Upper lobe of left lung (tissue), 6 donors: ENCODE measurements at regions not wholly inside any gene's neighbourhood (a gene's known extent, or its start where the extent isn't known, plus 50 kb on each side); places are given as distances from the start of the nearest gene placed in this dataset.
A peak's percentile ranks its signal among the peaks of the same experiment; 100 is the strongest.

ENCODE experiments used
- ATAC-seq, 2 donors: fragments of 200-7000 bp; cut with Tn5 transposase; one replicate each; pipeline ENCODE4 v1.9.1; 2022; ENCODE audit warnings: mild to moderate bottlenecking in 2 of 2, moderate library complexity in 2 of 2; ENCODE audit not compliant: low FRiP score in 2 of 2
- DNase-seq, 2 donors: peaks; one replicate each; pipeline ENCODE4 v3.0.0-alpha.2; 2019 to 2020
- H3K27ac ChIP-seq, 4 donors: fragments of 200-600 bp; sonication (generic); one replicate each; pipeline ENCODE4 v1.5.1; 2016 to 2019
- H3K27me3 ChIP-seq, 4 donors: fragments of 200-600 bp; sonication (generic); one replicate each; pipeline ENCODE4 v1.5.1; 2017 to 2019
- H3K36me3 ChIP-seq, 4 donors: fragments of 200-600 bp; sonication (generic); one replicate each; pipeline ENCODE4 v1.5.1; 2016 to 2019
- H3K4me1 ChIP-seq, 4 donors: fragments of 200-600 bp; sonication (generic); one replicate each; pipeline ENCODE4 v1.5.1; 2018 to 2019
- H3K4me3 ChIP-seq, 4 donors: fragments of 200-600 bp; sonication (generic); one replicate each; pipeline ENCODE4 v1.5.1; 2017 to 2019; ENCODE audit warnings: mild to moderate bottlenecking in 2 of 4, moderate library complexity in 1 of 4
- H3K9me3 ChIP-seq, 4 donors: fragments of 200-600 bp; sonication (generic); one replicate each; pipeline ENCODE4 v1.5.1; 2018 to 2019
- EP300 ChIP-seq, 4 donors: sonication (generic); formaldehyde crosslinking; IDR thresholded peaks; one replicate each; pipeline ENCODE4 v1.5.1; 2017; ENCODE audit warnings: antibody characterized with exemption in 4 of 4, control low read depth in 2 of 4
- POLR2A ChIP-seq, 4 donors: fragments of 450-650 bp; IDR thresholded peaks; one replicate each; pipeline ENCODE4 v1.5.1; 2016 to 2017; ENCODE audit warnings: antibody characterized with exemption in 4 of 4, mild to moderate bottlenecking in 2 of 4
- POLR2AphosphoS5 ChIP-seq, 2 donors: sonication (generic); formaldehyde crosslinking; IDR thresholded peaks; one replicate each; pipeline ENCODE4 v1.5.1; 2017; ENCODE audit warnings: antibody characterized with exemption in 2 of 2
- WGBS, 2 donors: methylation state at CpG; one replicate each; pipeline ENCODE4 v1.1.5; 2017 to 2018; 5-methylcytosine and 5-hydroxymethylcytosine counted together
- TF ChIP-seq, protein P1 (sequence below), 6 experiments: fragments of 450-650 bp in 4 of 6; fragments of 200-600 bp in 2 of 6; sonication (generic) in 2 of 6; IDR thresholded peaks; one replicate each; pipeline ENCODE4 v1.5.1; 2016 to 2019; ENCODE audit warnings: antibody characterized with exemption in 6 of 6
- donor health status: DM: no; HTN: no; CAD: no; lungs with moderate emphysema.
- donor health status: DM: no; HTN: yes; CAD: no; lungs with severe emphysema.

DNA sequence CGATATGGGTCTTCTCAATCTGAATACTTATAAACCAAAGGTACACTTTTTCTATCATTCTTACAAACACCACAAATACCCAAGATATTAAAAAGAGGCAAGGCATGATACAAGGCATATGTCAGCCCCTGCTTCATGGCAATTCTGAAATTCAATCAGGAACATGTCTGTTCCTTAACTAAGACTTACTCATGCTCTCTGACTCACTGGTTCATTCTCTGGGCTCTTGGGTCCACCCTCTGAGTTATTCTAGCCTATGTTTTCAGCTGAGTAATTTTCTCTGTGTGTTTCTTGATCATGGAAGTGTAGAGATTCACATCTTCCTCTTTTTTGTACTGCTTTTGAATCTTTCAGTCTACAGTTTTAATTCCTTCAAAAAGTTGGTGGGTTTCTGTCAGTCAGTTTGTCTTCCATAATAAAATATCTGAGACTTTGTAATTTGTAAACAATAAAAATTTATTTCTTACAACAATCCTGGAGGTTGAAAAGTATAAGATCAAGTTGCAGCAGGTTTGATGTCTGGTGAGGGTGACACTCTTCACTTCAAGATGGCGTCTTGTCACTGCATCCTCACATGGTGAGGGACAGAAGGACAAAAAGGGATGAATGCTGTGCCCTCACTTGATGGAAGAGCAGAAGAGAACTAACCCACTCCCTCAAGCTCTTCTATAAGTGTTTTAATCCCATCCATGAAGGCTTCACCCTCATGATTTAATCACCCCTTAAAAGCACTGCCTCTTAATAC, 211.7 kb downstream of the FAM76B start:
- 96 to 97% methylated on average over 2 of the region's 2 CpGs for WGBS, 2 donors
- peak in 1 of 2 donors; percentile 73 for ATAC-seq

DNA sequence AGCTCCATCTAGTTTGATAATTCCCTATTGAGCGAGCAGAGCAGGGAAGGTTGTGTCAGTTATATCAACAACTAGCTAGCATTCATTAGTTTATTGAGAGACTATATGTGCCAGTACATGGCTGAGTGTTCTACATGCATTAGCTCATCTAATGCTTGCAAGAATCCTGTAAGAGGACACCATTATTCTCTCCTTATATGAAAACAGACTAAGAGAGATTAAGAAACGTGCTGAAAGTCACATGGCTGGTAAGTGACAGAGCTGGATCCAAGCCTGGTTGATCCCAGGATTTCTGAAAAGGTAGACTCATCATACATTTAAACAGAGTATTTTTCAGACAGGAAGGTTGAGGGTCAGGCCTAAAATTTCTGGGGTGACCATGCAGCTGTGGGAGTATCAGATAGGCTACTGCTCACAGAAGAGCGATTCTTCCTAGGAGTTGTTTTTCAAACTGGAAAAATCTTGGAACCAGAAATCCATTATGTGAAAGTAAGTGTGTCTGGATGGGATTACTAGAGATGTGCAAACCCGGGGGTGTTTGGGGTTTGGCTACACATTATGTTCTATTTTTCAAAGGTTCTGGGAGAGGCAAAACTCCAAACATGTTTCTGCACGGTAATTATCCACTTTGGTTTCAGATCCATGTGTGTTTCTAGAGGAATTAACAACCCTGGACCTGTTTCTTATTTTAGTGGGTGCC, 213.3 kb downstream of the FAM76B start:
- no peak for DNase-seq
- WGBS, 2 donors, result 79 to 90% methylated on average over 5 of the region's 5 CpGs
- Histone ChIP-seq H3K27me3 (no peaks in the 10 kb centered on the region), H3K36me3 (no peaks in the 10 kb centered on the region), H3K4me3 (no peak overlapping the region), H3K27ac (no peak overlapping the region), H3K9me3 (no peaks in the 10 kb centered on the region), H3K4me1 (no peaks in the 10 kb centered on the region)
- TF ChIP-seq EP300 (IDR thresholded peaks at IDR 0.05) (no peak), POLR2A (IDR thresholded peaks at IDR 0.05) (no peak), POLR2AphosphoS5 (IDR thresholded peaks at IDR 0.05) (no peak)
- TF ChIP-seq, protein P1, sequence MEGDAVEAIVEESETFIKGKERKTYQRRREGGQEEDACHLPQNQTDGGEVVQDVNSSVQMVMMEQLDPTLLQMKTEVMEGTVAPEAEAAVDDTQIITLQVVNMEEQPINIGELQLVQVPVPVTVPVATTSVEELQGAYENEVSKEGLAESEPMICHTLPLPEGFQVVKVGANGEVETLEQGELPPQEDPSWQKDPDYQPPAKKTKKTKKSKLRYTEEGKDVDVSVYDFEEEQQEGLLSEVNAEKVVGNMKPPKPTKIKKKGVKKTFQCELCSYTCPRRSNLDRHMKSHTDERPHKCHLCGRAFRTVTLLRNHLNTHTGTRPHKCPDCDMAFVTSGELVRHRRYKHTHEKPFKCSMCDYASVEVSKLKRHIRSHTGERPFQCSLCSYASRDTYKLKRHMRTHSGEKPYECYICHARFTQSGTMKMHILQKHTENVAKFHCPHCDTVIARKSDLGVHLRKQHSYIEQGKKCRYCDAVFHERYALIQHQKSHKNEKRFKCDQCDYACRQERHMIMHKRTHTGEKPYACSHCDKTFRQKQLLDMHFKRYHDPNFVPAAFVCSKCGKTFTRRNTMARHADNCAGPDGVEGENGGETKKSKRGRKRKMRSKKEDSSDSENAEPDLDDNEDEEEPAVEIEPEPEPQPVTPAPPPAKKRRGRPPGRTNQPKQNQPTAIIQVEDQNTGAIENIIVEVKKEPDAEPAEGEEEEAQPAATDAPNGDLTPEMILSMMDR (IDR thresholded peaks at IDR 0.05), result no peak
- ATAC-seq, result no peak

More for the DNA sequence above, 211.7 kb downstream of the FAM76B start:
- no peak for DNase-seq
- Histone ChIP-seq H3K27ac (no peak overlapping the region), H3K36me3 (no peaks in the 10 kb centered on the region), H3K9me3 (no peaks in the 10 kb centered on the region), H3K4me3 (no peak overlapping the region), H3K27me3 (no peaks in the 10 kb centered on the region), H3K4me1 (no peaks in the 10 kb centered on the region)
- TF ChIP-seq POLR2AphosphoS5 (IDR thresholded peaks at IDR 0.05), result no peak
- TF ChIP-seq POLR2A (IDR thresholded peaks at IDR 0.05), result no peak
- TF ChIP-seq, protein P1 (IDR thresholded peaks at IDR 0.05), result no peak
- TF ChIP-seq EP300 (IDR thresholded peaks at IDR 0.05), result no peak

DNA sequence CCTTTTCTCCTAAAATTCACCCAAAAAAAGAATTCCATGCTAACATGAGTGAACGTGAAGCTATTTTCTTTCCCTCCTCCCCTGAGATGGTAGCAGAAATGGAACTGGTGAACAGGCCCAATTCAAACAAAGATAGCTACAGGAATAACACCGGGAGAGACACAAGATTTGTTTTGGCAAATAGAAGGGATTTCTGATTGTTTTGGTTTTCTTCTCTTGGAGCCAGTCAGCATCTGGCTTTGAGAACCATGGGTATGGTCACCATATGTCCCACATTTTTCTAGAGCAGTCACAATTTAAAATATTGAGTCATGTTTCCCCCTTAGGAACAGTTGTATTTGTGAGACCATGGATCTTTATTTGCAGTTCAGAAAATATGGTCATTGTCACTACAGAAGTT, 214.1 kb downstream of the FAM76B start:
- Histone ChIP-seq H3K27me3 (no peaks in the 10 kb centered on the region), H3K36me3 (no peaks in the 10 kb centered on the region), H3K9me3 (no peaks in the 10 kb centered on the region), H3K27ac (no peak overlapping the region), H3K4me1 (no peaks in the 10 kb centered on the region), H3K4me3 (no peak overlapping the region)
- DNase-seq (no peak), ATAC-seq (no peak)
- WGBS, 2 donors, result 85 to 96% methylated on average over 2 of the region's 2 CpGs
- TF ChIP-seq POLR2AphosphoS5 (IDR thresholded peaks at IDR 0.05), result no peak

DNA sequence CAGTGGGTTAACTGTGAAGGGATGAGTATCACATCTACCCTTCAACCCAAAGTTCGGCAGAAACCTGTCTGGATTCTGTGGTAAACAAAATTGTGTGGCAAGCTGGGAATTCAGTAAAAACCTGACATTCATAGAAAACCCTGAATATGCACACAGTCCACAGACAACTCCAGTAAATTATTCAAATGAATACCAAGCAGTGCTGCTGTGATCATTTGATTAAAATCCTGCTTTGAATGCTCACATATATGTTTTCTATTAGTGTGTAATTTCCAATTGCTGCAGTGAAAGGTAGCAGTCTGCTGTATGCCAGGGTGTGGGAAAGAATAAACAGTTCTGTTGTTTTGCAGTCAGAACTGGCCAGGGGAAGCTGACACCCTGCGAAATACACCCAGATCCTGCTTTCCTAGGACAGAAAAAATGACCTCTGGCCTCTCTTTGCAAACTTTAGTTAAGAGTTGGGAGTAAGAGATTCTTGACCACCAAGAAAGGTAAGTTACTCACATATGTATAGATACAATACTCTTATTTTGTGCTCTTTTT, 217.8 kb downstream of the FAM76B start:
- ATAC-seq (no peak), DNase-seq (no peak)
- Histone ChIP-seq H3K36me3 (no peaks in the 10 kb centered on the region), H3K9me3 (peaks cover 0 to 13% (median 0%) of the 10 kb centered on the region in 4 donors), H3K4me3 (no peak overlapping the region), H3K27ac (no peak overlapping the region), H3K27me3 (no peaks in the 10 kb centered on the region), H3K4me1 (no peaks in the 10 kb centered on the region)
- 79 to 86% methylated on average over 2 of the region's 2 CpGs for WGBS, 2 donors
- no peak for TF ChIP-seq EP300 (IDR thresholded peaks at IDR 0.05)
- TF ChIP-seq POLR2AphosphoS5 (IDR thresholded peaks at IDR 0.05), result no peak
- TF ChIP-seq, protein P1 (IDR thresholded peaks at IDR 0.05), result no peak
- no peak for TF ChIP-seq POLR2A (IDR thresholded peaks at IDR 0.05)

DNA sequence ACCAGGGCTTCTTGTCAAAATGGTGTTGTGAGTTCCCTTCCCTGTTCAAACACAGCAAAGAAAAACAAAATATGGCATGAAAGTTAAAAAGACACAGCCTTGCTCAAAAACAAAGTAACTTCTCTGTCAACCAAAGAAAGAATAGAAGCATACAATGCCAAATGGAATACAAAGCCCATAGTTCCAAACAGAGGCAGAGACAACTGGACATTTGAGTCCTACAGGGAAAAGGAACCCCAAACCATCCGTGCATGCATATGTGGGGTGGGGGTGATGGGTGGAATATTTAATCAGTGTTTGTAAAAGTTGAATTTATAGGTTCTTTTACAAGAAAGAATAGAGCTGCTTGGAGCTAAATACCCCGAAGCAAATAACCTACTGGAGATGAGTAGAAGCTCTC, 218.7 kb downstream of the FAM76B start:
- ATAC-seq (no peak), DNase-seq (no peak)
- no peak overlapping the region for H3K27ac ChIP-seq
- H3K4me1 ChIP-seq, result no peaks in the 10 kb centered on the region
- WGBS, 2 donors, result 90 to 95% methylated on average over 2 of the region's 2 CpGs
- no peak overlapping the region for H3K4me3 ChIP-seq
- H3K27me3 ChIP-seq, result no peaks in the 10 kb centered on the region
- H3K9me3 ChIP-seq, result peaks cover 0 to 13% (median 0%) of the 10 kb centered on the region in 4 donors
- TF ChIP-seq POLR2AphosphoS5 (IDR thresholded peaks at IDR 0.05) (no peak), EP300 (IDR thresholded peaks at IDR 0.05) (no peak), POLR2A (IDR thresholded peaks at IDR 0.05) (no peak)
- TF ChIP-seq, protein P1 (IDR thresholded peaks at IDR 0.05), result no peak
- no peaks in the 10 kb centered on the region for H3K36me3 ChIP-seq
